ENCODE measurements at regions not wholly inside any gene's neighbourhood (a gene's known extent, or its start where the extent isn't known, plus 50 kb on each side); places are given as distances from the start of the nearest gene placed in this dataset.
"Not testable (repeated sequence)": the region's sequence is repeated elsewhere in the genome, so short reads cannot be mapped to it uniquely, and the experiment has no call there.

DNA sequence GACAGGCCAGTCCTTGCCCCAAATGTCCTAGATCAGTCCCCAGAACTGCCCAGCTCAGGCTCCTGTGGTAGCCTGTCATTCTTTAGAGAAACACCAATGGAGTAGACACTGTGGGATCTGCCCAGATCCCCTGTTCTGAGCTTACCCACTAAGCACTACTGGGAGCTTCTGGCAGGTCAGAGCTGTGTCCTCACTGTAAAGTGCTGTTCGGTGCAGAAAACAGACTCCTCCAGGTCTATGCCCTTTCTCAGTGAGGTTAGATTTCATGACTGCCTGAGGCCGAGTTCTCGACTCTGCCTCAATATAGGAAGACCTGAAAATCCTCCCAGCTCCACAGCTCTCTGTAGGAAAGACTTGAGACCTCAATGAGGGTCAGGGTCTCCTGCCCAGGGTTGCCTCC, 67.5 kb upstream of the IGLL5 start:
- Histone ChIP-seq H3K9ac (no peak overlapping the region), H3K36me3 (ENCODE audit: control insufficient read depth, insufficient read depth, low read length) (no peaks in the 10 kb centered on the region), H3K4me2 (ENCODE audit: low read length) (no peak overlapping the region), H3K27me3 (ENCODE audit: control insufficient read depth, insufficient read depth, low read length) (no peaks in the 10 kb centered on the region), H3K27ac (no peak overlapping the region), H3K79me2 (no peaks in the 10 kb centered on the region), H3K9me3 (ENCODE audit: control insufficient read depth, low read length) (no peaks in the 10 kb centered on the region), H3K4me3 (ENCODE audit: low read depth, low read length) (no peak overlapping the region), H2AFZ (no peak overlapping the region), H3K4me1 (no peaks in the 10 kb centered on the region)
- no peak for TF ChIP-seq CTCF (IDR thresholded peaks at IDR 0.05)

DNA sequence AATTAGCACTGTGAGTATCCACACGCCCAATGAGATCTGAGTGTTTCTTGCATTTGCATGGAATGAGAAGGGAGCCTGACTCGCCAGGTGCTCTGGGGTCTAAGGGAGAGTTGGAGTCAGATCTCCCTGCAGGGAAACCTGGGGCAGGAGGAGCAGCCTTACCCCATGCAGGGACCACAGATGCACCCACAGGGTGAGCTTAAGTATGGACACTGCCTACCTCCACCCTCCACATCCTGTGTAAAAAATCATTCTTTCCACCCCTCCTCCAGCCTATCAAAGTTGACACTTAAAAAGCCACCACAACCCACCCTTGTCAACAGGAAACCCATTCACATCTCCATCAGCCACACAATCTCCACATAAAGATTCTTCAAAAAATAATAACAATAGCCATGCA, 67.0 kb upstream of the IGLL5 start:
- Histone ChIP-seq H3K79me2 (no peaks in the 10 kb centered on the region), H3K27me3 (ENCODE audit: control insufficient read depth, insufficient read depth, low read length) (no peaks in the 10 kb centered on the region), H3K4me2 (ENCODE audit: low read length) (no peak overlapping the region), H3K9me3 (ENCODE audit: control insufficient read depth, low read length) (no peaks in the 10 kb centered on the region), H3K9ac (no peak overlapping the region), H3K4me1 (no peaks in the 10 kb centered on the region), H3K27ac (no peak overlapping the region), H3K4me3 (ENCODE audit: low read depth, low read length) (no peak overlapping the region), H3K36me3 (ENCODE audit: control insufficient read depth, insufficient read depth, low read length) (no peaks in the 10 kb centered on the region), H2AFZ (no peak overlapping the region)
- TF ChIP-seq CTCF (IDR thresholded peaks at IDR 0.05): no peak

DNA sequence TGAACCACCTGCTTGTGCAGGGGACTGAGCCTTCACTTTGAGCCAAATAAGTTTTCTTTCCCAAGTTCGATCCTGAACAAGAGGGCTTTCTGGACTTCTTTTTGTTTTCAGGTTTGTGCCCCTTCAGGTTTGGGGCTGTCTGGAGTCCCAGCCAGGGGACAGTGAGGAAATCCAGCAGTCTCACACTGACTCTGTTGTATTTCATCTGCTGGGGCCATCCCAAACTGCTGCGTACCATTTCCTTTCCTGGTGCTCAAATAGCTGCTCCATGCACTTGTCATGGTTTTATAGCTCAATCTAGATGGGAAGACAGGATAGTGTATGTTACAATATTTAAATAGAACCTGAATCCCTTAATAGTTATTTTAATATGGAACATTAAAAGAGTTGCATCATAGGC, 66.3 kb upstream of the IGLL5 start:
- Histone ChIP-seq H2AFZ (no peak overlapping the region), H3K79me2 (no peaks in the 10 kb centered on the region), H3K36me3 (ENCODE audit: control insufficient read depth, insufficient read depth, low read length) (no peaks in the 10 kb centered on the region), H3K9me3 (ENCODE audit: control insufficient read depth, low read length) (no peaks in the 10 kb centered on the region), H3K9ac (no peak overlapping the region), H3K27ac (no peak overlapping the region), H3K4me1 (no peaks in the 10 kb centered on the region), H3K4me3 (ENCODE audit: low read depth, low read length) (no peak overlapping the region), H3K27me3 (ENCODE audit: control insufficient read depth, insufficient read depth, low read length) (no peaks in the 10 kb centered on the region), H3K4me2 (ENCODE audit: low read length) (no peak overlapping the region)
- no peak for TF ChIP-seq CTCF (IDR thresholded peaks at IDR 0.05)

DNA sequence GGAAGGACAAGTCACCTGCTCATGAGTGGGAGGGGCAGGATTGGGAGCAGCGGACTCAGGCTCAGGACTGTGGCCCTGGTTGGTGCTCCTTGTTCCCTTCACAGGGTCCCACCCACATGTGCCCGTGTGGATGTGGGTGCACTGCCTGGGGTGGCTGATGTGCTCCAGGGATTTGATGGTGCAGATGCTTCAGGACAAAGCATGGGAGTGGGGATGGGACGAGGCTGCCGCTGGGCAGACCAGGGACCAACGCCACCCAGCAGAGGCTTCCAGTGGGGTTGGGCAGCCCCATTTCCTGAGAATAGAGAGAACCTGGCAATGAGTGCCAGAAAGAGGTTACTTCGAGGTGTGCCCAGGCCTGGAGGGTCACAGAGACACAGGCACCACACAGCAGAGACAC, 65.5 kb upstream of the IGLL5 start:
- Histone ChIP-seq H3K4me3 (ENCODE audit: low read depth, low read length) (no peak overlapping the region), H3K27ac (no peak overlapping the region), H3K9ac (no peak overlapping the region), H3K9me3 (ENCODE audit: control insufficient read depth, low read length) (no peaks in the 10 kb centered on the region), H3K36me3 (ENCODE audit: control insufficient read depth, insufficient read depth, low read length) (no peaks in the 10 kb centered on the region), H3K79me2 (no peaks in the 10 kb centered on the region), H3K4me2 (ENCODE audit: low read length) (no peak overlapping the region), H2AFZ (no peak overlapping the region), H3K27me3 (ENCODE audit: control insufficient read depth, insufficient read depth, low read length) (no peaks in the 10 kb centered on the region), H3K4me1 (peaks cover under 1% of the 10 kb centered on the region)
- TF ChIP-seq CTCF (IDR thresholded peaks at IDR 0.05): no peak

GRCh38 chr22:22822553-22822952, 65.1 kb upstream of the IGLL5 start:
- not testable (repeated sequence) for H3K4me3 ChIP-seq (ENCODE audit: low read depth, low read length); H3K9ac ChIP-seq; H3K79me2 ChIP-seq; H3K4me1 ChIP-seq; H3K4me2 ChIP-seq (ENCODE audit: low read length); H3K9me3 ChIP-seq (ENCODE audit: control insufficient read depth, low read length); H3K36me3 ChIP-seq (ENCODE audit: control insufficient read depth, insufficient read depth, low read length); H2AFZ ChIP-seq; H3K27ac ChIP-seq; H3K27me3 ChIP-seq (ENCODE audit: control insufficient read depth, insufficient read depth, low read length)

All from parathyroid adenoma (tissue), 2 donors.